SK-N-SH (cell line): ENCODE measurements at regions not wholly inside any gene's neighbourhood (a gene's known extent, or its start where the extent isn't known, plus 50 kb on each side); places are given as distances from the start of the nearest gene placed in this dataset.

Experiments used
- CTCF ChIA-PET: fragments of 300-600, 350-600 bp; formaldehyde crosslinking; extraction: SDS; loops from one replicate; lab custom pipeline; 2021; lab: Yijun Ruan, JAX
- POLR2A ChIA-PET: fragments of 350-600 bp; sonication (Branson Sonifier 250); formaldehyde crosslinking; extraction: SDS; loops from one replicate; lab custom pipeline; 2020; ENCODE audit warnings: antibody characterized with exemption, inconsistent platforms; lab: Yijun Ruan, JAX
- DNase-seq: peaks from one replicate; pipeline ENCODE4 v3.0.0; 2012
- H2AFZ ChIP-seq: fragments of 200-600 bp; sonication (generic); 2 replicates; pipeline ENCODE4 v1.8.1; 2016; ENCODE audit warnings: antibody characterized with exemption, mild to moderate bottlenecking, low read depth
- H3F3A ChIP-seq: fragments of 200-600 bp; sonication (generic); replicated peaks from 2 replicates; pipeline ENCODE3; 2016; ENCODE audit warnings: antibody characterized with exemption, mild to moderate bottlenecking; ENCODE audit not compliant: insufficient read depth
- H3K27ac ChIP-seq, 2 experiments: fragments of 200-500 bp in 1 of 2; fragments of 200-600 bp in 1 of 2; sonication (Bioruptor generic) in 1 of 2; sonication (generic), shearing (Covaris generic) in 1 of 2; 2 replicates each; pipeline versions ENCODE4 v1.5.1 to v1.6.1; 2014 to 2016; ENCODE audit warnings: low read depth in 2 of 2, inconsistent platforms in 1 of 2, low read length in 1 of 2, mild to moderate bottlenecking in 1 of 2, mixed read lengths in 1 of 2
- H3K27me3 ChIP-seq: fragments of 200-600 bp; sonication (generic), shearing (Covaris generic); 2 replicates; pipeline ENCODE4 v1.6.1; 2016; ENCODE audit warnings: mixed run types; ENCODE audit not compliant: insufficient read depth
- H3K36me3 ChIP-seq, 2 experiments: fragments of 200-500 bp in 1 of 2; fragments of 200-600 bp in 1 of 2; sonication (Bioruptor generic) in 1 of 2; sonication (generic) in 1 of 2; replicated peaks in 1 of 2; 2 replicates each; pipeline versions ENCODE3 to v1.5.1; 2014 to 2016; ENCODE audit warnings: low read length in 1 of 2, mild to moderate bottlenecking in 1 of 2; ENCODE audit not compliant: insufficient read depth in 2 of 2, control insufficient read depth in 1 of 2
- H3K4me1 ChIP-seq, 2 experiments: fragments of 200-500 bp in 1 of 2; fragments of 200-600 bp in 1 of 2; sonication (Bioruptor generic) in 1 of 2; sonication (generic), shearing (Covaris generic) in 1 of 2; 2 replicates each; pipeline versions ENCODE4 v1.5.1 to v1.6.1; 2014 to 2016; ENCODE audit warnings: low read depth in 1 of 2, low read length in 1 of 2, mixed run types in 1 of 2; ENCODE audit not compliant: insufficient read depth in 2 of 2, control insufficient read depth in 1 of 2
- H3K4me2 ChIP-seq: fragments of 200-600 bp; sonication (generic), shearing (Covaris generic); 2 replicates; pipeline ENCODE4 v1.6.1; 2017; ENCODE audit warnings: mixed run types
- H3K4me3 ChIP-seq, 2 experiments: fragments of 200-500 bp in 1 of 2; fragments of 200-600 bp in 1 of 2; sonication (Bioruptor generic) in 1 of 2; sonication (generic), shearing (Covaris generic) in 1 of 2; 2 replicates each; pipeline versions ENCODE4 v1.5.1 to v1.8.1; 2014 to 2016; ENCODE audit warnings: low read depth in 2 of 2, inconsistent platforms in 1 of 2, low read length in 1 of 2, mild to moderate bottlenecking in 1 of 2, mixed read lengths in 1 of 2, moderate library complexity in 1 of 2
- H3K79me2 ChIP-seq: fragments of 200-600 bp; sonication (generic); 2 replicates; pipeline ENCODE4 v1.8.1; 2017; ENCODE audit warnings: mild to moderate bottlenecking; ENCODE audit not compliant: insufficient read depth
- H3K9ac ChIP-seq: fragments of 200-600 bp; sonication (generic); 2 replicates; pipeline ENCODE4 v1.6.1; 2017; ENCODE audit warnings: mixed run types
- H3K9me2 ChIP-seq: fragments of 200-600 bp; sonication (generic); 2 replicates; pipeline ENCODE4 v1.6.1; 2017; ENCODE audit warnings: mixed run types
- H3K9me3 ChIP-seq: fragments of 200-600 bp; sonication (generic); 2 replicates; pipeline ENCODE4 v1.6.1; 2017; ENCODE audit warnings: mixed run types, mild to moderate bottlenecking, moderate library complexity
- H4K20me1 ChIP-seq: fragments of 200-600 bp; sonication (generic); 2 replicates; pipeline ENCODE4 v1.6.1; 2017; ENCODE audit warnings: mild to moderate bottlenecking, mixed run types; ENCODE audit not compliant: insufficient read depth
- ELF1 ChIP-seq: IDR thresholded peaks from 2 replicates; pipeline ENCODE4 v1.4.0; 2012
- EP300 ChIP-seq, 2 experiments: IDR thresholded peaks; 2 replicates each; pipeline versions ENCODE4 v1.4.0 to v1.6.1; 2012; ENCODE audit warnings: borderline replicate concordance in 1 of 2, low read depth in 1 of 2, low read length in 1 of 2
- FOSL2 ChIP-seq: IDR thresholded peaks from 2 replicates; pipeline ENCODE4 v1.4.0; 2012; ENCODE audit warnings: low read depth, mild to moderate bottlenecking, moderate library complexity, borderline replicate concordance
- GABPA ChIP-seq: IDR thresholded peaks from 2 replicates; pipeline ENCODE4 v1.4.0; 2012; ENCODE audit warnings: low read depth, mild to moderate bottlenecking
- GATA2 ChIP-seq: sonication (generic); formaldehyde crosslinking; IDR thresholded peaks from 2 replicates; pipeline ENCODE4 v1.5.0; 2020; ENCODE audit warnings: mild to moderate bottlenecking, missing genetic modification reagents
- JUND ChIP-seq: IDR thresholded peaks from 2 replicates; pipeline ENCODE4 v1.4.0; 2012
- MEF2A ChIP-seq: IDR thresholded peaks from 2 replicates; pipeline ENCODE4 v1.4.0; 2012; ENCODE audit warnings: low read depth, borderline replicate concordance
- NRF1 ChIP-seq: IDR thresholded peaks from 2 replicates; pipeline ENCODE4 v1.6.1; 2012; ENCODE audit warnings: low read depth, mild to moderate bottlenecking, low read length
- POLR2AphosphoS5 ChIP-seq: IDR thresholded peaks from 2 replicates; pipeline ENCODE4 v1.6.1; 2012; ENCODE audit warnings: low read depth, low read length
- RAD21 ChIP-seq: IDR thresholded peaks from 2 replicates; pipeline ENCODE4 v1.6.1; 2012; ENCODE audit warnings: mild to moderate bottlenecking, low read length
- RXRA ChIP-seq: IDR thresholded peaks from 2 replicates; pipeline ENCODE4 v1.4.0; 2012; ENCODE audit warnings: low read depth, mild to moderate bottlenecking, borderline replicate concordance
- SIN3A ChIP-seq: IDR thresholded peaks from 2 replicates; pipeline ENCODE4 v1.6.1; 2012; ENCODE audit warnings: low read depth, mild to moderate bottlenecking, low read length, moderate library complexity, borderline replicate concordance
- SMC3 ChIP-seq: IDR thresholded peaks from 2 replicates; pipeline ENCODE4 v1.6.1; 2012; ENCODE audit warnings: low read depth, low read length, improper control_type of control experiment
- TCF12 ChIP-seq: IDR thresholded peaks from 2 replicates; pipeline ENCODE4 v1.4.0; 2012
- TEAD4 ChIP-seq: IDR thresholded peaks from 2 replicates; pipeline ENCODE4 v1.4.0; 2012; ENCODE audit warnings: mild to moderate bottlenecking, borderline replicate concordance; ENCODE audit not compliant: insufficient read depth
- WGBS: methylation state at CpG from one replicate; pipeline ENCODE4 v1.1.6; 2017; ENCODE audit warnings: low lambda C conversion rate; 5-methylcytosine and 5-hydroxymethylcytosine counted together
- TF ChIP-seq, protein P1 (sequence below): IDR thresholded peaks from 2 replicates; pipeline ENCODE4 v1.6.1; 2012; ENCODE audit warnings: mild to moderate bottlenecking, low read depth, low read length, moderate library complexity
- TF ChIP-seq, protein P2 (sequence below): IDR thresholded peaks from 2 replicates; pipeline ENCODE4 v1.4.0; 2012; ENCODE audit warnings: low read depth, borderline replicate concordance
- TF ChIP-seq, protein P3 (sequence below): fragments of 150-350 bp; IDR thresholded peaks from 2 replicates; pipeline ENCODE4 v1.6.1; 2016; ENCODE audit warnings: mild to moderate bottlenecking, low read depth, low read length
- TF ChIP-seq, protein P4 (sequence below): IDR thresholded peaks from 2 replicates; pipeline ENCODE4; 2012

DNA sequence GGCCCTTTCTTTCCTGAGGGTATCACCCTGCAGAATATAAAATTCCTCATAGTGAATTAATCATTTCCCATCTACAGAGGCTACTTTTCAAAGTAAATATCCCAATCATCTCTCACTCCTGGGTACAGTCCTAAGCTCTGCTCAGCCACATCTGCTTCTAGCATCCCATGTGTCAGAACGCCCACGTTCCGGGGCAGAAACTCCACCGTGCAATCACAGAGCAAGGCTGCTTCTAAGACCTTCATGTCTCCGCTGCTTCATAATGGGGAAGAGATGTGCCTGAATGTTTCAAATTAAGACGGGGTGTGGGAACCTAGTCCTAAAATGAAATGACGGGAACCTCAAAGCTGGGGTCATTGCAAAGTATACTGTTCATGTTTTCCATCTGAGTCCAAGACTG lies 208.8 kb upstream of the GMDS start:
- no peaks in the 10 kb centered on the region for H3K36me3 ChIP-seq
- peaks cover 0 to 10% of the 10 kb centered on the region in 2 experiments; a peak in 2 of 4 replicates for H3K4me1 ChIP-seq
- TF ChIP-seq, protein P1, sequence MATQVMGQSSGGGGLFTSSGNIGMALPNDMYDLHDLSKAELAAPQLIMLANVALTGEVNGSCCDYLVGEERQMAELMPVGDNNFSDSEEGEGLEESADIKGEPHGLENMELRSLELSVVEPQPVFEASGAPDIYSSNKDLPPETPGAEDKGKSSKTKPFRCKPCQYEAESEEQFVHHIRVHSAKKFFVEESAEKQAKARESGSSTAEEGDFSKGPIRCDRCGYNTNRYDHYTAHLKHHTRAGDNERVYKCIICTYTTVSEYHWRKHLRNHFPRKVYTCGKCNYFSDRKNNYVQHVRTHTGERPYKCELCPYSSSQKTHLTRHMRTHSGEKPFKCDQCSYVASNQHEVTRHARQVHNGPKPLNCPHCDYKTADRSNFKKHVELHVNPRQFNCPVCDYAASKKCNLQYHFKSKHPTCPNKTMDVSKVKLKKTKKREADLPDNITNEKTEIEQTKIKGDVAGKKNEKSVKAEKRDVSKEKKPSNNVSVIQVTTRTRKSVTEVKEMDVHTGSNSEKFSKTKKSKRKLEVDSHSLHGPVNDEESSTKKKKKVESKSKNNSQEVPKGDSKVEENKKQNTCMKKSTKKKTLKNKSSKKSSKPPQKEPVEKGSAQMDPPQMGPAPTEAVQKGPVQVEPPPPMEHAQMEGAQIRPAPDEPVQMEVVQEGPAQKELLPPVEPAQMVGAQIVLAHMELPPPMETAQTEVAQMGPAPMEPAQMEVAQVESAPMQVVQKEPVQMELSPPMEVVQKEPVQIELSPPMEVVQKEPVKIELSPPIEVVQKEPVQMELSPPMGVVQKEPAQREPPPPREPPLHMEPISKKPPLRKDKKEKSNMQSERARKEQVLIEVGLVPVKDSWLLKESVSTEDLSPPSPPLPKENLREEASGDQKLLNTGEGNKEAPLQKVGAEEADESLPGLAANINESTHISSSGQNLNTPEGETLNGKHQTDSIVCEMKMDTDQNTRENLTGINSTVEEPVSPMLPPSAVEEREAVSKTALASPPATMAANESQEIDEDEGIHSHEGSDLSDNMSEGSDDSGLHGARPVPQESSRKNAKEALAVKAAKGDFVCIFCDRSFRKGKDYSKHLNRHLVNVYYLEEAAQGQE, result no peak
- TF ChIP-seq SIN3A, result no peak
- TF ChIP-seq MEF2A, result no peak
- no peak for TF ChIP-seq RXRA
- no peak for TF ChIP-seq EP300 (IDR thresholded peaks at IDR 0.05; ENCODE audit: borderline replicate concordance in 1 of 2, low read depth in 1 of 2, low read length in 1 of 2)
- TF ChIP-seq POLR2AphosphoS5, result no peak
- TF ChIP-seq GATA2 (CRISPR knock-in tag), result no peak
- TF ChIP-seq, protein P2, sequence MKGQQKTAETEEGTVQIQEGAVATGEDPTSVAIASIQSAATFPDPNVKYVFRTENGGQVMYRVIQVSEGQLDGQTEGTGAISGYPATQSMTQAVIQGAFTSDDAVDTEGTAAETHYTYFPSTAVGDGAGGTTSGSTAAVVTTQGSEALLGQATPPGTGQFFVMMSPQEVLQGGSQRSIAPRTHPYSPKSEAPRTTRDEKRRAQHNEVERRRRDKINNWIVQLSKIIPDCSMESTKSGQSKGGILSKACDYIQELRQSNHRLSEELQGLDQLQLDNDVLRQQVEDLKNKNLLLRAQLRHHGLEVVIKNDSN, result no peak
- TF ChIP-seq GABPA, result no peak
- no peak for TF ChIP-seq TEAD4
- TF ChIP-seq JUND, result no peak
- TF ChIP-seq ELF1, result no peak
- TF ChIP-seq NRF1, result no peak
- no peak for TF ChIP-seq RAD21
- no peak for TF ChIP-seq TCF12
- TF ChIP-seq SMC3, result no peak
- TF ChIP-seq, protein P3, sequence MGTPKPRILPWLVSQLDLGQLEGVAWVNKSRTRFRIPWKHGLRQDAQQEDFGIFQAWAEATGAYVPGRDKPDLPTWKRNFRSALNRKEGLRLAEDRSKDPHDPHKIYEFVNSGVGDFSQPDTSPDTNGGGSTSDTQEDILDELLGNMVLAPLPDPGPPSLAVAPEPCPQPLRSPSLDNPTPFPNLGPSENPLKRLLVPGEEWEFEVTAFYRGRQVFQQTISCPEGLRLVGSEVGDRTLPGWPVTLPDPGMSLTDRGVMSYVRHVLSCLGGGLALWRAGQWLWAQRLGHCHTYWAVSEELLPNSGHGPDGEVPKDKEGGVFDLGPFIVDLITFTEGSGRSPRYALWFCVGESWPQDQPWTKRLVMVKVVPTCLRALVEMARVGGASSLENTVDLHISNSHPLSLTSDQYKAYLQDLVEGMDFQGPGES, result no peak
- TF ChIP-seq, protein P4, sequence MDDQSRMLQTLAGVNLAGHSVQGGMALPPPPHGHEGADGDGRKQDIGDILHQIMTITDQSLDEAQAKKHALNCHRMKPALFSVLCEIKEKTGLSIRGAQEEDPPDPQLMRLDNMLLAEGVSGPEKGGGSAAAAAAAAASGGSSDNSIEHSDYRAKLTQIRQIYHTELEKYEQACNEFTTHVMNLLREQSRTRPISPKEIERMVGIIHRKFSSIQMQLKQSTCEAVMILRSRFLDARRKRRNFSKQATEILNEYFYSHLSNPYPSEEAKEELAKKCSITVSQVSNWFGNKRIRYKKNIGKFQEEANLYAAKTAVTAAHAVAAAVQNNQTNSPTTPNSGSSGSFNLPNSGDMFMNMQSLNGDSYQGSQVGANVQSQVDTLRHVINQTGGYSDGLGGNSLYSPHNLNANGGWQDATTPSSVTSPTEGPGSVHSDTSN, result no peak
- TF ChIP-seq FOSL2, result no peak
- no peaks in the 10 kb centered on the region for H3K9me3 ChIP-seq
- no peaks in the 10 kb centered on the region for H3K79me2 ChIP-seq
- WGBS, result 65% methylated on average over 7 of the region's 7 CpGs
- no peak for DNase-seq
- ChIA-PET POLR2A (no interaction called here), CTCF (interaction anchor here (1.1 kb wide), 1 partner anchor 180 kb away, joined by 3 read pairs; no protein-coding TSS in a partner anchor)
- no peaks in the 10 kb centered on the region for H3K9me2 ChIP-seq
- no peak overlapping the region for H3K27ac ChIP-seq
- no peak overlapping the region for H2AFZ ChIP-seq
- no peaks in the 10 kb centered on the region; the same call in 1 of the 2 replicates for H3K27me3 ChIP-seq
- H4K20me1 ChIP-seq, result no peaks in the 10 kb centered on the region
- no peaks in the 10 kb centered on the region for H3F3A ChIP-seq
- H3K9ac ChIP-seq, result no peak overlapping the region
- H3K4me3 ChIP-seq, result no peak overlapping the region
- H3K4me2 ChIP-seq, result no peak overlapping the region
